Left forelimb (tissue), 1 donor: ENCODE measurements at regions not wholly inside any gene's neighbourhood (a gene's known extent, or its start where the extent isn't known, plus 50 kb on each side); places are given as distances from the start of the nearest gene placed in this dataset.

Experiments
- DNase-seq: peaks from one replicate; pipeline ENCODE4 v3.0.0-alpha.2; 2018; ENCODE audit warnings: low spot score

- DNase-seq, result no peak
Observed at GRCh38 chr3:115475178-115476041, 147.9 kb upstream of the GAP43 start.

GRCh38 chr3:115476472-115476871 is 146.8 kb upstream of the GAP43 start:
- no peak for DNase-seq

GRCh38 chr3:115478359-115478758 is 145.0 kb upstream of the GAP43 start:
- no peak for DNase-seq

GRCh38 chr3:115486880-115487279 is 136.4 kb upstream of the GAP43 start:
- no peak for DNase-seq

- no peak for DNase-seq
Observed at GRCh38 chr3:115487968-115488367, 135.3 kb upstream of the GAP43 start.

GRCh38 chr3:115488409-115488808 is 134.9 kb upstream of the GAP43 start:
- DNase-seq, result no peak

GRCh38 chr3:115494826-115495225 is 128.5 kb upstream of the GAP43 start:
- no peak for DNase-seq

- no peak for DNase-seq
Observed at GRCh38 chr3:115498421-115498820, 124.9 kb upstream of the GAP43 start.

- DNase-seq, result no peak
Observed at GRCh38 chr3:115498898-115499297, 124.4 kb upstream of the GAP43 start.

- DNase-seq, result no peak
Observed at GRCh38 chr3:115499666-115500065, 123.6 kb upstream of the GAP43 start.

GRCh38 chr3:115500795-115501194 is 122.5 kb upstream of the GAP43 start:
- no peak for DNase-seq

- DNase-seq, result no peak
Observed at GRCh38 chr3:115502128-115502527, 121.2 kb upstream of the GAP43 start.

GRCh38 chr3:115503394-115503793 is 119.9 kb upstream of the GAP43 start:
- no peak for DNase-seq

- DNase-seq, result no peak
Observed at GRCh38 chr3:115508562-115508961, 114.7 kb upstream of the GAP43 start.

- no peak for DNase-seq
Observed at GRCh38 chr3:115512565-115513415, 110.5 kb upstream of the GAP43 start.

- no peak for DNase-seq
Observed at GRCh38 chr3:115513416-115513800, 109.9 kb upstream of the GAP43 start.

- DNase-seq, result no peak
Observed at GRCh38 chr3:115517457-115518050, 105.8 kb upstream of the GAP43 start.

- DNase-seq, result no peak
Observed at GRCh38 chr3:115518100-115518852, 105.0 kb upstream of the GAP43 start.

GRCh38 chr3:115520241-115520640 is 103.1 kb upstream of the GAP43 start:
- no peak for DNase-seq

GRCh38 chr3:115520651-115521245 is 102.6 kb upstream of the GAP43 start:
- DNase-seq, result no peak

GRCh38 chr3:115523458-115523857 is 99.9 kb upstream of the GAP43 start:
- no peak for DNase-seq

GRCh38 chr3:115524549-115524948 is 98.8 kb upstream of the GAP43 start:
- DNase-seq, result no peak
